CD1c-positive myeloid dendritic cell (primary cell): ENCODE measurements at regions not wholly inside any gene's neighbourhood (a gene's known extent, or its start where the extent isn't known, plus 50 kb on each side); places are given as distances from the start of the nearest gene placed in this dataset.

Source experiments
- DNase-seq: peaks from one replicate; pipeline ENCODE4 v3.0.0-alpha.2; 2016; ENCODE audit errors: extremely low spot score

- DNase-seq = no peak
Observed at GRCh38 chr2:47653036-47653435, 82.3 kb upstream of the KCNK12 start.

GRCh38 chr2:47652061-47652690 lies 81.4 kb upstream of the KCNK12 start:
- DNase-seq = no peak

DNA sequence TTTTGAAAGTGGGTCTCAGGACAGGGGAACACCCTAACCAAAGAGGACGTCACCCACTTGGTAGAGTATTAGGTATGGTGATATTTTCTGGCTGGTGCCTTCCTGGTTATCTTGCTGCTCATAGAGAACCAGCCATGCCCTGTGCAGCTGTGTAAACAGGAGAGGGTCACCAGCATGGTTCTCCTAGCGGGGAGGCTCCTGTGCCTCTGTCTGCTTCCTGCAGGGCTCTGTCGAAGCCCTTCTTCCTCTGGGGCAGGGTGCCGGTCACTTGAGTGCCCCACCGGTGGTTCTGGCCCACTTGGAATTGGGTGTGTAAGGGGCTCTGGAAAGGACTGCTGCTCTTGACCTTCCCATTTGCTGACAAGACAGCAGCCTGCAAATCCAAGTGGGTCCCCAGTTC lies 80.5 kb upstream of the KCNK12 start:
- DNase-seq = no peak

GRCh38 chr2:47650001-47650535 lies 79.3 kb upstream of the KCNK12 start:
- DNase-seq = no peak

GRCh38 chr2:47645246-47645645 lies 74.5 kb upstream of the KCNK12 start:
- no peak for DNase-seq

- DNase-seq = no peak
Observed at GRCh38 chr2:47644351-47644750, 73.6 kb upstream of the KCNK12 start.

- DNase-seq = no peak
Observed at GRCh38 chr2:47641366-47641765, 70.6 kb upstream of the KCNK12 start.

DNA sequence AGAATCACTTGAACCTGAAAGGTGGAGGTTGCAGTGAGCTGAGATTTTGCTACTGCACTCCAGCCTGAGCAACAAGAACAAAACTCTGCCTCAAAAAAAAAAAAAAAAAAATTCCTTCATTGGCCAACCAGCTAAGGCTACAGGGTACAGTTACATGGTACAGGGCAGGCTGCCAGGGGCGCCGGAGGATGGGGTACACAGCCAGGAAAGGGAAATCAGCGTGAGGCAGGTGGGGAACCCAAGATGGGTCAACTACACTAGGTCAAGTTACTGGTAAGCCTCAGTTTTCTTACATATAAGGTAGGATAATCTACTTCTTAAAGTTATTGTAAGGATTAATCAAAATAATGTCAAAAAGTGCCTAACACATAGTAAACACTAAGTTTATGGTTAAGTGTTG lies 69.6 kb upstream of the KCNK12 start:
- DNase-seq = no peak

DNA sequence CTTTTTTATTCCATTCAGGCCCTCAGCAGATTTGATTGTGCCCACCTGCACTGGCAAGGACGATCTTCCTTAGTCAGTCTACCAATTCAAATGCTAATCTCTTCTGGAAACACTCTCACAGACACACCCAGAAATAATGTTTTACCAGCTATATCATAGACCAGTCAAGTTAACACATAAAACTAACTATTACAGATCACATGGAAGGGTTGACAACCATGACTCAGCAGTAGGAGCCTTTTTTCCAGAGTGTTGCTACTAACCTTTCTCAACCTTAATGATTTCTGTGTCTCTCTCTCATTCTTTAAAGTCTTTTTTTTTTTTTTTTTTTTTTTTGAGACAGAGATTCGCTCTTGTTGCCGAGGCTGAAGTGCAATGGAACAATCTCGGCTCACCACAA lies 68.7 kb upstream of the KCNK12 start:
- no peak for DNase-seq

GRCh38 chr2:47638430-47638829 lies 67.6 kb upstream of the KCNK12 start:
- DNase-seq = no peak

DNA sequence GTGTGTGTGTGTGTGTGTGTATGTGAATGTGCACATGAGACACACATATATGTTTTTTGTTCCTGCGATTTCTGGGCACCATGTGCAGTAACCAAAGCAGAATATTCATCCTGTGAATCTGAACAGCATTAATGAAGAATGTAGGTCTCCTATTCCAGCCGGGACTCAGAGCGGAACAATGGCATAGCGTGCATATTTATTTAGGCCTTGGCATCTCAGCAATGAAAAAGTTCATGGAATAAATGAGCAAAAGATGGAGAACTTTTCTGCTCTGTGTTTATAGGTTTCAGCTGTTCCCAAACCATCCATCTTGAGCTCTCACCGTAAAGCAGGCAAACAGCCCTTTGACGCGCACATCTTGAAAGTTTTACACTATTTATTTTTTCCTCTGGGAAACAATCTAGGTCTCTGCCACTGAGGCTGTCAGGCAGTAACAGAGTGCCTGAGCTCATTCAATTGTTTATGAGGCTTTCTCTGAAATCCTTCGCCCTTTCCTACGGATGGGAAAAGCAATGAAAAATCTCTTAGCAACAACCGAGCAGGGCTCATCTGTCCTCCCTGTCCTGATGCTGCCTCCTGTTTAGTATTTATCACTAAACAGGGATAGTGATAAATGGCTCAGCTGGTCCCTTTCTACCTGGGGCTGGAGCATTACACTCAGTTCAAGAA lies 65.9 kb upstream of the KCNK12 start:
- DNase-seq = no peak

GRCh38 chr2:47636176-47636575 lies 65.4 kb upstream of the KCNK12 start:
- DNase-seq = no peak

GRCh38 chr2:47632754-47633153 lies 62.0 kb upstream of the KCNK12 start:
- DNase-seq = no peak

- no peak for DNase-seq
Observed at GRCh38 chr2:47631792-47632398, 61.1 kb upstream of the KCNK12 start.

DNA sequence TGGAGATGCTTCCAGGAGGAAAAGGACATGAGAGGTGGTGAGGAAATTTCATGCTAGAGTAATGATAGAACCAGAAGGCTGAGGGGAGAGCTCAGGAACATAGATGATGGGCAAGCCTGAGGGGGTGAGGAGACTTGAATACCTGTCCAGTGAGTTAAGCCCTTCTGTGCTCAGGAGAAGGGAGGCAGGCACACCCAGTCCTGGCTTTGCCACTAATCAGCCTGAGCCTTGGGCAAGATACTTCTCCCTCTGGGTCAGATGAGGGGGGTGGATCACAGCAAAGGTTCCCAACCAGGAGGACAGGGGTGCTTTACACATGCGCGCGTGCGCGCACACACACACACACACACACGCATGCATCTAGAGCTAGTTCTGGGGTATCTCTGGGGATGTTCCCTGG lies 60.5 kb upstream of the KCNK12 start:
- DNase-seq = no peak

DNA sequence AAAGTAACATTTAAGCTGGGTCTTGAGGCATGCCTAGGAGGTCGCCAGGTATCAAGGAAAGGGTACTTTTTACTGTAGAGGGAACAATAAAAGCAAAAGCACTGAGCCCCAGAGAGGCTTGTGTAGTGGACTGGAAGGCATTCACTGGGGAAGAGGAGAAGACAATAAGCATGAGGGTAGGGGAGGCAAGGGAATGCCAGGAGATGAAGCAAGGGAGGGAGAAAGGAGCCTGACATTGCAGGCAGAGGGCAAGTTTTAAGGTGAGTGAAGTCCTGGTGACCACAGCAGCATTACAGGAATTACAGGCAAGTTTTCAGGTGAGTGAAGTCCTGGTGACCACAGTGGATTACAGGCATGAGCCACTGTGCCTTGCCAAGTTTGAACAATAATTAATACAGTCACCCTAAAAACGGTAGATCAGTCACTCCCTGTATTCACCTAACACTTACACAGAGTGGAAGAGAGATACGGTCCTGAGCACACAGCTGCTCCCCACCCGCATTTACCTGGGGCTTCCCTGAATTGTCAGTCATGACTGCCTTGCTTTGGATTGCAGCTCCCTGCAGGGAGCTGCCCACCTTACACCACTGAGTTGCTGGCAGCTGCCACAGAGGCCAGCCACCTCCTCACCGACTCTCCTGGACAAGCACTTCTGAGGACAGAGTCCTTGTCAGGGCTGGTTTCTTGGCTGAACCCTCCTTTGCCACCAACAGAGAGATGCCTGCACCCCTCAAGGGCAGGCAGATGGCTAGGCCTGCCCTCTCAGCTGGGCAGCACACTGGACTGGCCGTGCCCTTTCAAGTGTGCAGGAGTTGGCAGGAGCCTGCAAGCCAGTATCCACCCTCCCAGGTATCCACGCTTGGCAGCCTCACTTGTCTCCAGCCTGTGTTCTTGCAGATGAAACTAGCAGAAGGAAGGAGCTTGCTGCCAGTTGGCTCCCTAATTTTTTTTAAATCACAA lies 59.0 kb upstream of the KCNK12 start:
- DNase-seq = no peak

- no peak for DNase-seq
Observed at GRCh38 chr2:47628904-47629303, 58.1 kb upstream of the KCNK12 start.

DNA sequence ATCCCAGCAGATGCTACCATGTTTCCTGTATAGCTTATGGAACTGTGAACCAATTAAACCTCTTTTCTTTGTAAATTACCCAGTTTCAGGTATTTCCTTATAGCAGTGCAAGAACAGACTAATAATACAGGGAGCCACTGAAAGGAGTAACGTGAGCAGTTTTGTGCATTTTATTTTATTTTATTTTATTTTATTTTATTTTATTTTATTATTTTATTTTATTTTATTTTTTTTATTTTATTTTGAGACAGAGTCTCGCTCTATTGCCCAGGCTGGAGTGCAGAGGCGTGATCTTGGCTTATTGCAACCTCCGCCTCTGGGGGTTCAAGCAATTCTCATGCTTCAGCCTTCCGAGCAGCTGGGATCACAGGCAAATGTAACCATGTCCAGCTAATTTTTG lies 55.9 kb upstream of the KCNK12 start:
- no peak for DNase-seq

GRCh38 chr2:47623140-47623539 lies 52.4 kb upstream of the KCNK12 start:
- DNase-seq = peak; percentile 2

DNA sequence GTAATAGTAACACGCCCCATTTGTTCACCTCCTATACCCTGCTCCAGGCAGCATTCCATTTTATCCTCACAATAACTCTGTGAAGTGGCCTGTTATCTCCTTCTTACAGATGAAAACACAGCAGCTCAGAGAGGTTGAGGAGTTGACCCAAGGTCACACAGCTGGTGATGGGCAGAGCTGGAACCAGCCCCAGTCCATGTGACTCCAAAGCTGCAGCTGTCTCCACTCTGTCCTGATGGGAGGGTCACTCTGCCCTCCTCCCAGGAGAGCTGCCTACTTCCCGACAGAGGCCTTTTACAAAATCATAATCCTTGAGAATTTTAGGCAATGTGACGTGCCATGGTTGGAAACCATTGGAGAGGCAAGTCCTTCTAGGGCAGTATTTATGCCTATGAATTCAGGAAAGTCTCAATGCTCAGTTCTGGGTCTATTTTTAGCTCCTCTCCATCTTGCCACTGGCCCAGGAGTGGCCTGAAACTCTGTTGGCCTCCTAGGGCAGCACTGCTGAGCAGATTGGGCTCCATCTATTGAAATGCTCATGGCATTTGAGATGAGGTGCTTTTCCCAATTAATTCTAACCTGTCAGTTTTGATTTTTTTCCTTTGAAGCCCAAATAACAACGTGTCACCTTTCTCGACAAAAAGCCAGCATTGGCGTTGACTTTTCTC lies 50.1 kb upstream of the KCNK12 start:
- DNase-seq = no peak
